ENCODE measurements at regions not wholly inside any gene's neighbourhood (a gene's known extent, or its start where the extent isn't known, plus 50 kb on each side); places are given as distances from the start of the nearest gene placed in this dataset.

GRCh38 chr1:168788258-168788657, 59.3 kb upstream of the DPT start:
- TF ChIP-seq CTCF (IDR thresholded peaks at IDR 0.05) (no peak), POLR2A (IDR thresholded peaks at IDR 0.05) (no peak)
